GM12873 (cell line): ENCODE measurements at regions not wholly inside any gene's neighbourhood (a gene's known extent, or its start where the extent isn't known, plus 50 kb on each side); places are given as distances from the start of the nearest gene placed in this dataset.

Source experiments
- CTCF ChIP-seq: IDR thresholded peaks from 2 replicates; pipeline ENCODE4 v1.5.1; 2012; ENCODE audit warnings: low read depth, mild to moderate bottlenecking, moderate library complexity, low read length, control low read depth; ENCODE audit not compliant: insufficient read depth; ENCODE audit errors: missing control alignments

GRCh38 chr6:19369785-19370184 is 467.4 kb upstream of the ID4 start:
- no peak for TF ChIP-seq CTCF

- no peak for TF ChIP-seq CTCF
These were observed 466.3 kb upstream of the ID4 start for GRCh38 chr6:19370831-19371230.

GRCh38 chr6:19375613-19376012 is 461.6 kb upstream of the ID4 start:
- TF ChIP-seq CTCF: no peak

GRCh38 chr6:19377722-19378121 is 459.4 kb upstream of the ID4 start:
- no peak for TF ChIP-seq CTCF

GRCh38 chr6:19380293-19380692 is 456.9 kb upstream of the ID4 start:
- no peak for TF ChIP-seq CTCF

- no peak for TF ChIP-seq CTCF
These were observed 454.5 kb upstream of the ID4 start for GRCh38 chr6:19382676-19383075.

GRCh38 chr6:19391926-19392325 is 445.2 kb upstream of the ID4 start:
- TF ChIP-seq CTCF: no peak

- no peak for TF ChIP-seq CTCF
These were observed 443.1 kb upstream of the ID4 start for GRCh38 chr6:19394051-19394450.
